OCI-LY7 (cell line): ENCODE measurements at regions not wholly inside any gene's neighbourhood (a gene's known extent, or its start where the extent isn't known, plus 50 kb on each side); places are given as distances from the start of the nearest gene placed in this dataset.

ENCODE experiments used
- BruUV-seq: library from RNA; stranded (reverse); fragments of 400-500 nt; replicated peaks from 2 replicates; lab custom pipeline; 2021; lab: Mats Ljungman, UMichigan
- CTCF ChIA-PET: fragments of 300-600 bp; sonication (Branson Sonifier 250); formaldehyde crosslinking; loops from one replicate; lab custom pipeline; 2022; ENCODE audit warnings: antibody characterized with exemption; ENCODE audit not compliant: unreplicated experiment; lab: Charles Lee
- POLR2A ChIA-PET: fragments of 300-600 bp; sonication (Branson Sonifier 250); formaldehyde crosslinking; loops from one replicate; lab custom pipeline; 2022; ENCODE audit warnings: antibody characterized with exemption; lab: Charles Lee
- DNase-seq: peaks from one replicate; pipeline ENCODE4 v3.0.0-alpha.2; 2015; ENCODE audit warnings: low spot score
- H2AFZ ChIP-seq: fragments of 200-600 bp; sonication (generic), shearing (Covaris generic); 2 replicates; pipeline ENCODE4 v1.6.1; 2014; ENCODE audit warnings: mild to moderate bottlenecking, antibody characterized with exemption, low read length, moderate library complexity
- H3K27ac ChIP-seq: fragments of 200-600 bp; sonication (generic); 2 replicates; pipeline ENCODE4 v1.5.1; 2014; ENCODE audit warnings: mixed run types, low read depth, mild to moderate bottlenecking, moderate library complexity, low read length, inconsistent platforms; ENCODE audit not compliant: poor library complexity, severe bottlenecking
- H3K36me3 ChIP-seq: fragments of 200-600 bp; sonication (generic); 2 replicates; pipeline ENCODE4 v1.6.1; 2014; ENCODE audit warnings: mild to moderate bottlenecking, antibody characterized with exemption, low read length, moderate library complexity, mixed read lengths; ENCODE audit not compliant: insufficient read depth
- H3K4me1 ChIP-seq: fragments of 200-600 bp; sonication (generic); 2 replicates; pipeline ENCODE4 v1.5.1; 2014; ENCODE audit warnings: mild to moderate bottlenecking, low read length; ENCODE audit not compliant: insufficient read depth, poor library complexity, severe bottlenecking
- H3K4me2 ChIP-seq: fragments of 200-600 bp; sonication (generic); 2 replicates; pipeline ENCODE4 v1.6.1; 2014; ENCODE audit warnings: mild to moderate bottlenecking, low read length
- H3K4me3 ChIP-seq: fragments of 200-600 bp; sonication (generic); 2 replicates; pipeline ENCODE4 v1.5.1; 2014; ENCODE audit warnings: mild to moderate bottlenecking, low read depth, low read length; ENCODE audit not compliant: poor library complexity, severe bottlenecking
- H3K79me2 ChIP-seq: fragments of 200-600 bp; sonication (generic); 2 replicates; pipeline ENCODE4 v1.6.1; 2016; ENCODE audit warnings: low read depth, mild to moderate bottlenecking, low read length, moderate library complexity, mixed read lengths; ENCODE audit not compliant: insufficient read depth
- H3K9me2 ChIP-seq: fragments of 200-600 bp; sonication (generic); 2 replicates; pipeline ENCODE4 v1.6.1; 2016; ENCODE audit warnings: mild to moderate bottlenecking, low read length, mixed read lengths; ENCODE audit not compliant: insufficient read depth
- H3K9me3 ChIP-seq: fragments of 200-600 bp; sonication (generic); 2 replicates; pipeline ENCODE4 v1.6.1; 2014; ENCODE audit warnings: mild to moderate bottlenecking, mixed run types, low read length, mixed read lengths
- H4K20me1 ChIP-seq: fragments of 200-600 bp; sonication (generic); 2 replicates; pipeline ENCODE4 v1.6.1; 2014; ENCODE audit warnings: mild to moderate bottlenecking, antibody characterized with exemption, low read length, moderate library complexity, mixed read lengths; ENCODE audit not compliant: insufficient read depth
- CTCF ChIP-seq: fragments of 200-600 bp; sonication (generic); conservative IDR thresholded peaks from 2 replicates; pipeline ENCODE4 v1.5.1; 2014; ENCODE audit warnings: mild to moderate bottlenecking, antibody characterized with exemption, low read length, moderate library complexity, mixed read lengths
- EZH2phosphoT487 ChIP-seq: fragments of 200-600 bp; sonication (generic); IDR thresholded peaks from 2 replicates; pipeline ENCODE4 v1.6.1; 2018; ENCODE audit warnings: low read depth, borderline replicate concordance, mild to moderate bottlenecking, mixed run types, antibody characterized with exemption, low read length, moderate library complexity, mixed read lengths
- intact Hi-C: fragments of 100-400 bp; cut with micrococcal nuclease; formaldehyde crosslinking; loops from one replicate; pipeline ENCODE4 v1.10.0; 2022; ENCODE audit not compliant: unreplicated experiment

GRCh38 chr12:77407931-77408330, 342.6 kb upstream of the E2F7 start:
- Histone ChIP-seq H3K4me2 (no peak overlapping the region), H3K4me1 (no peaks in the 10 kb centered on the region), H2AFZ (no peak overlapping the region), H4K20me1 (no peaks in the 10 kb centered on the region), H3K9me2 (no peaks in the 10 kb centered on the region), H3K27ac (no peak overlapping the region), H3K4me3 (no peak overlapping the region), H3K36me3 (no peaks in the 10 kb centered on the region), H3K79me2 (no peaks in the 10 kb centered on the region), H3K9me3 (no peaks in the 10 kb centered on the region)
- DNase-seq = no peak
- CTCF ChIA-PET = no interaction called here
- intact Hi-C loops = no loop called here
- TF ChIP-seq EZH2phosphoT487 (no peak), CTCF (no peak)
- BruUV-seq = no TSS peak
- POLR2A ChIA-PET = no interaction called here

GRCh38 chr12:77406219-77406905, 341.0 kb upstream of the E2F7 start:
- POLR2A ChIA-PET = no interaction called here
- no peaks in the 10 kb centered on the region for H3K9me3 ChIP-seq
- H3K4me2 ChIP-seq = no peak overlapping the region
- no peak overlapping the region for H2AFZ ChIP-seq
- no peaks in the 10 kb centered on the region for H3K4me1 ChIP-seq
- intact Hi-C loops = no loop called here
- no peaks in the 10 kb centered on the region for H3K79me2 ChIP-seq
- H3K36me3 ChIP-seq = no peaks in the 10 kb centered on the region
- H3K27ac ChIP-seq = no peak overlapping the region
- TF ChIP-seq CTCF (no peak), EZH2phosphoT487 (no peak)
- CTCF ChIA-PET = no interaction called here
- no peaks in the 10 kb centered on the region for H4K20me1 ChIP-seq
- no peak for DNase-seq
- no peak overlapping the region for H3K4me3 ChIP-seq
- BruUV-seq = no TSS peak
- no peaks in the 10 kb centered on the region for H3K9me2 ChIP-seq

- Histone ChIP-seq H3K79me2 (no peaks in the 10 kb centered on the region), H3K4me1 (no peaks in the 10 kb centered on the region), H3K27ac (no peak overlapping the region), H3K4me3 (no peak overlapping the region), H4K20me1 (no peaks in the 10 kb centered on the region), H3K9me3 (no peaks in the 10 kb centered on the region), H2AFZ (no peak overlapping the region), H3K36me3 (no peaks in the 10 kb centered on the region), H3K9me2 (no peaks in the 10 kb centered on the region), H3K4me2 (no peak overlapping the region)
- DNase-seq = no peak
- ChIA-PET CTCF (no interaction called here), POLR2A (no interaction called here)
- no peak for TF ChIP-seq CTCF
- no peak for TF ChIP-seq EZH2phosphoT487
- intact Hi-C loops = no loop called here
- no TSS peak for BruUV-seq
These were observed 337.3 kb upstream of the E2F7 start for GRCh38 chr12:77402716-77403115.
